Chondrocyte (in vitro differentiated cells): ENCODE measurements at regions not wholly inside any gene's neighbourhood (a gene's known extent, or its start where the extent isn't known, plus 50 kb on each side); places are given as distances from the start of the nearest gene placed in this dataset.

Source experiments
- DNase-seq: peaks from one replicate; pipeline ENCODE4 v3.0.0; 2021; ENCODE audit warnings: mixed read lengths, low spot score
- H3K27ac Mint-ChIP-seq: one replicate; pipeline ENCODE4 v1.8.0; 2021; ENCODE audit warnings: mild to moderate bottlenecking, moderate library complexity, mixed read lengths; ENCODE audit not compliant: unreplicated experiment
- H3K27me3 Mint-ChIP-seq: 2 replicates; pipeline ENCODE4 v1.8.0; 2021; ENCODE audit warnings: low read depth, mixed read lengths
- H3K36me3 Mint-ChIP-seq: 2 replicates; pipeline ENCODE4 v1.8.0; 2021; ENCODE audit warnings: low read depth, mixed read lengths
- H3K4me1 Mint-ChIP-seq: 2 replicates; pipeline ENCODE4 v1.8.0; 2021; ENCODE audit warnings: low read depth, mild to moderate bottlenecking, mixed read lengths
- H3K4me3 Mint-ChIP-seq: one replicate; pipeline ENCODE4 v1.8.0; 2021; ENCODE audit warnings: mild to moderate bottlenecking, moderate library complexity, mixed read lengths; ENCODE audit not compliant: unreplicated experiment
- H3K9me3 Mint-ChIP-seq: 2 replicates; pipeline ENCODE4 v1.8.0; 2021; ENCODE audit warnings: low read depth, mixed read lengths
- CTCF ChIP-seq: fragments of 200-600 bp; sonication (generic); IDR thresholded peaks from 2 replicates; pipeline ENCODE4 v1.5.0; 2021; ENCODE audit warnings: antibody characterized with exemption, mild to moderate bottlenecking, moderate library complexity

GRCh38 chr9:105879181-105879580 is 184.8 kb downstream of the TMEM38B start:
- Mint-ChIP-seq H3K36me3 (no peaks in the 10 kb centered on the region), H3K4me3 (no peak overlapping the region), H3K27me3 (no peaks in the 10 kb centered on the region), H3K4me1 (no peaks in the 10 kb centered on the region), H3K9me3 (no peaks in the 10 kb centered on the region), H3K27ac (no peak overlapping the region)
- no peak for DNase-seq
- no peak for TF ChIP-seq CTCF

- Mint-ChIP-seq H3K27me3 (no peaks in the 10 kb centered on the region), H3K27ac (no peak overlapping the region), H3K36me3 (no peaks in the 10 kb centered on the region), H3K9me3 (no peaks in the 10 kb centered on the region), H3K4me3 (no peak overlapping the region), H3K4me1 (no peaks in the 10 kb centered on the region)
- TF ChIP-seq CTCF = no peak
- no peak for DNase-seq
Observed at GRCh38 chr9:105880517-105880916, 186.2 kb downstream of the TMEM38B start.

- Mint-ChIP-seq H3K27ac (no peak overlapping the region), H3K27me3 (no peaks in the 10 kb centered on the region), H3K36me3 (no peaks in the 10 kb centered on the region), H3K9me3 (no peaks in the 10 kb centered on the region), H3K4me1 (no peaks in the 10 kb centered on the region), H3K4me3 (no peak overlapping the region)
- TF ChIP-seq CTCF = no peak
- DNase-seq = no peak
Observed at GRCh38 chr9:105881021-105881420, 186.7 kb downstream of the TMEM38B start.

- Mint-ChIP-seq H3K27me3 (no peaks in the 10 kb centered on the region), H3K9me3 (no peaks in the 10 kb centered on the region), H3K36me3 (no peaks in the 10 kb centered on the region), H3K27ac (no peak overlapping the region), H3K4me3 (no peak overlapping the region), H3K4me1 (no peaks in the 10 kb centered on the region)
- DNase-seq = no peak
- peak; percentile 97 for TF ChIP-seq CTCF
Observed at GRCh38 chr9:105881654-105882349, 187.5 kb downstream of the TMEM38B start.

- Mint-ChIP-seq H3K4me1 (no peaks in the 10 kb centered on the region), H3K9me3 (no peaks in the 10 kb centered on the region)
- TF ChIP-seq CTCF = no peak
Observed at GRCh38 chr9:105883847-105884246, 189.5 kb downstream of the TMEM38B start.

More at GRCh38 chr9:105883847-105884246, 189.5 kb downstream of the TMEM38B start:
- Mint-ChIP-seq H3K4me3 (no peak overlapping the region), H3K27me3 (no peaks in the 10 kb centered on the region), H3K27ac (no peak overlapping the region), H3K36me3 (no peaks in the 10 kb centered on the region)
- DNase-seq = no peak
